HepG2 (cell line): ENCODE measurements at regions not wholly inside any gene's neighbourhood (a gene's known extent, or its start where the extent isn't known, plus 50 kb on each side); places are given as distances from the start of the nearest gene placed in this dataset.

Experiments
- CHD2 ChIP-seq: IDR thresholded peaks from 2 replicates; pipeline ENCODE4 v1.6.1; 2011; ENCODE audit warnings: low read depth, low read length, improper control_type of control experiment
- DNMT3B ChIP-seq: conservative IDR thresholded peaks from 2 replicates; pipeline ENCODE4 v1.6.1; 2016; ENCODE audit warnings: missing biosample characterization, control low read depth
- POLR2A ChIP-seq, 2 experiments: IDR thresholded peaks; 2 replicates each; pipeline ENCODE4 v1.6.1; 2011; ENCODE audit warnings: low read depth in 2 of 2, low read length in 2 of 2, mild to moderate bottlenecking in 1 of 2, moderate library complexity in 1 of 2; ENCODE audit not compliant: insufficient read depth in 1 of 2
- THRA ChIP-seq: sonication (generic); formaldehyde crosslinking; IDR thresholded peaks from 2 replicates; pipeline ENCODE4 v1.4.0; 2020; ENCODE audit warnings: missing genetic modification reagents, borderline replicate concordance

GRCh38 chr15:69713726-69714559 is 261.3 kb downstream of the RPLP1 start:
- TF ChIP-seq POLR2A (IDR thresholded peaks at IDR 0.05; ENCODE audit: insufficient read depth in 1 of 2, low read depth in 2 of 2, low read length in 2 of 2), result no peak
- no peak for TF ChIP-seq THRA
- TF ChIP-seq CHD2, result no peak
- no peak for TF ChIP-seq DNMT3B (CRISPR knock-in tag)
